ENCODE measurements at regions not wholly inside any gene's neighbourhood (a gene's known extent, or its start where the extent isn't known, plus 50 kb on each side); places are given as distances from the start of the nearest gene placed in this dataset.

- Histone ChIP-seq H3K79me1 (ENCODE audit: low read depth in 1 of 2, low read length in 2 of 2) (no peaks in the 10 kb centered on the region), H4K20me1 (ENCODE audit: insufficient read depth, low read length) (no peaks in the 10 kb centered on the region), H3K56ac (ENCODE audit: extremely low read depth, insufficient read depth, low read length) (no peak overlapping the region), H3K9me3 (ENCODE audit: control insufficient read depth, insufficient read depth, low read length) (no peaks in the 10 kb centered on the region), H3K18ac (ENCODE audit: low read depth, low read length) (no peak overlapping the region), H2AK9ac (replicated peaks; ENCODE audit: low read depth, low read length, poor library complexity) (no peak overlapping the region), H3K9ac (ENCODE audit: low read depth, low read length) (no peak overlapping the region), H3K9me1 (ENCODE audit: insufficient read depth, low read length) (no peaks in the 10 kb centered on the region), H4K91ac (ENCODE audit: insufficient read depth, low read depth, low read length) (no peak overlapping the region), H3K4me2 (ENCODE audit: low read depth, low read length) (no peak overlapping the region), H3K36me3 (ENCODE audit: control insufficient read depth, insufficient read depth, low read length) (no peaks in the 10 kb centered on the region), H2BK5ac (ENCODE audit: low read depth, low read length, poor library complexity, severe bottlenecking) (no peak overlapping the region), H3K4me3 (ENCODE audit: insufficient read depth, low read depth, low read length) (no peak overlapping the region), H2BK15ac (ENCODE audit: low read depth, low read length) (no peak overlapping the region), H4K5ac (ENCODE audit: low read depth, low read length) (no peak overlapping the region), H2AFZ (replicated peaks; ENCODE audit: low read length, poor library complexity) (no peak overlapping the region), H2AK5ac (ENCODE audit: low read depth, low read length) (no peak overlapping the region), H3K4me1 (ENCODE audit: control insufficient read depth, insufficient read depth, low read length) (no peaks in the 10 kb centered on the region), H3K14ac (replicated peaks; ENCODE audit: low read depth, low read length) (no peak overlapping the region), H2BK20ac (ENCODE audit: low read depth, low read length) (no peak overlapping the region), H2BK120ac (ENCODE audit: low read depth, low read length) (no peak overlapping the region), H3K23ac (ENCODE audit: low read depth, low read length) (no peak overlapping the region), H3K4ac (ENCODE audit: low read depth, low read length) (no peak overlapping the region), H3K27me3 (ENCODE audit: control insufficient read depth, insufficient read depth, low read length) (peaks cover 13% of the 10 kb centered on the region), H4K8ac (ENCODE audit: low read depth in 2 of 2, low read length in 2 of 2) (no peak overlapping the region), H3K27ac (ENCODE audit: insufficient read depth, low read length) (no peak overlapping the region)
- no peak for ATAC-seq (ENCODE audit: low read depth)
- ChIA-PET POLR2A (ENCODE audit: unreplicated experiment) (no interaction called here), CTCF (interaction anchor here (0.6 kb wide), 1 partner anchor 309 kb away, joined by 3 read pairs; no protein-coding TSS in a partner anchor)
- no peak for TF ChIP-seq MAFK (IDR thresholded peaks at IDR 0.05; ENCODE audit: low read depth, low read length)
- TF ChIP-seq NFE2L2 (IDR thresholded peaks at IDR 0.05; ENCODE audit: low read depth, low read length): no peak
- TF ChIP-seq RCOR1 (IDR thresholded peaks at IDR 0.05; ENCODE audit: insufficient replicate concordance, low read length): no peak
- TF ChIP-seq RFX5 (IDR thresholded peaks at IDR 0.05; ENCODE audit: low read depth, low read length): no peak
- DNase-seq: no peak
- 60% methylated on average over 1 of the region's 9 CpGs; no CpG with 5 or more reads in 1 of the 2 experiments for WGBS, 2 experiments (ENCODE audit: extremely low coverage in 2 of 2, insufficient read length in 1 of 2)
- BruUV-seq (replicated peaks): no TSS peak
- dilution Hi-C loops (cut with HindIII; ENCODE audit: low sequenced_read_pairs, unreplicated experiment) (no loop called here), in situ Hi-C loops (cut with MboI; ENCODE audit: low sequenced_read_pairs) (no loop called here), intact Hi-C loops (cut with micrococcal nuclease) (no loop called here)
Observed at GRCh38 chr18:10279905-10280644, 174.4 kb upstream of the APCDD1 start.

Measured in IMR-90 (cell line).